D721Med (cell line): ENCODE measurements at regions not wholly inside any gene's neighbourhood (a gene's known extent, or its start where the extent isn't known, plus 50 kb on each side); places are given as distances from the start of the nearest gene placed in this dataset.

Source experiments
- DNase-seq: peaks from one replicate; pipeline ENCODE4 v3.0.0; 2011; ENCODE audit warnings: low spot score; ENCODE audit not compliant: insufficient read length
- FAIRE-seq: peaks from 2 replicates; lab custom pipeline; 2011; peaks lifted over from hg19 to GRCh38; lab: Jason Lieb, UNC
- TF ChIP-seq, protein P1 (sequence below): IDR thresholded peaks from 2 replicates; pipeline ENCODE4 v1.5.1; 2012; ENCODE audit warnings: mild to moderate bottlenecking, control low read depth; ENCODE audit not compliant: insufficient read depth; ENCODE audit errors: missing control alignments

DNA sequence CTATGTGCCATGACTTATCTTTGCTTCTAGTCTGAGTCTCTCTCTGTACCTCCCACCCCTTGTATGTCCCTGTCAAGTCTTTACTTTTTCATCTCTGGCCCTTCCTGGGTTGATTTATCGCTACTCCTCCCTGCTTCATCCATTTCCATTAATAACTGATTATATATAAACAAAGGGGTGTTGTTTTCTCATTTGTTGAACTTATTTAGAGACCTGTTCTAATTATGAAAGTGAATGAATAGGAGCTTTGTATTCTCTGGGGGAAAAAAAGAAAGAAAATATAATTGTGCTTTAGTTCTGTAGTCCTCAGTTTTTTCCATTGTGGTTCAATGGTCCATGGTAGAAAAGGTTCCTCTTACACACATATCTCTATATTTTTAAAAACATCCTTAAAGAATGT, 328.9 kb upstream of the PPP2R3A start:
- FAIRE-seq = no peak
- no peak for DNase-seq
- TF ChIP-seq, protein P1, sequence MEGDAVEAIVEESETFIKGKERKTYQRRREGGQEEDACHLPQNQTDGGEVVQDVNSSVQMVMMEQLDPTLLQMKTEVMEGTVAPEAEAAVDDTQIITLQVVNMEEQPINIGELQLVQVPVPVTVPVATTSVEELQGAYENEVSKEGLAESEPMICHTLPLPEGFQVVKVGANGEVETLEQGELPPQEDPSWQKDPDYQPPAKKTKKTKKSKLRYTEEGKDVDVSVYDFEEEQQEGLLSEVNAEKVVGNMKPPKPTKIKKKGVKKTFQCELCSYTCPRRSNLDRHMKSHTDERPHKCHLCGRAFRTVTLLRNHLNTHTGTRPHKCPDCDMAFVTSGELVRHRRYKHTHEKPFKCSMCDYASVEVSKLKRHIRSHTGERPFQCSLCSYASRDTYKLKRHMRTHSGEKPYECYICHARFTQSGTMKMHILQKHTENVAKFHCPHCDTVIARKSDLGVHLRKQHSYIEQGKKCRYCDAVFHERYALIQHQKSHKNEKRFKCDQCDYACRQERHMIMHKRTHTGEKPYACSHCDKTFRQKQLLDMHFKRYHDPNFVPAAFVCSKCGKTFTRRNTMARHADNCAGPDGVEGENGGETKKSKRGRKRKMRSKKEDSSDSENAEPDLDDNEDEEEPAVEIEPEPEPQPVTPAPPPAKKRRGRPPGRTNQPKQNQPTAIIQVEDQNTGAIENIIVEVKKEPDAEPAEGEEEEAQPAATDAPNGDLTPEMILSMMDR = no peak

DNA sequence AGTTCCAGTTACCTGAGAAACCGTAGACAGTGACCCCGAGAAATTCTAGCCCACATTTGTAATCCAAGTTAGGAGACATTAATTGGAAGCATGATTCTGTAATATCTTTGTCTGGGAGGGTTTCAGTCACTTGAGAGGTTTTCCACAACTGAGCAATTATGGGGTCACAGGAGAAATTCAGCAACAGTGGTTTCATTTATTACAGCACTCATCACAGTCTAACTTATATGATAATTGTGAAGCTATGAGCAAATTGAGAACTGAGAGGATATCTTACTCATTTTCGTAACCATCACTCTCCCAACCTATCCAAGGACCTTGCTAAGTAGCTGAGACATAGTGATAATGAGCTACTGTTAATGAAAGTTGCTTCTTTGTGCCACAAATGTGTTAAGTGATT, 328.5 kb upstream of the PPP2R3A start:
- TF ChIP-seq, protein P1 = no peak
- FAIRE-seq (no peak), DNase-seq (no peak)

DNA sequence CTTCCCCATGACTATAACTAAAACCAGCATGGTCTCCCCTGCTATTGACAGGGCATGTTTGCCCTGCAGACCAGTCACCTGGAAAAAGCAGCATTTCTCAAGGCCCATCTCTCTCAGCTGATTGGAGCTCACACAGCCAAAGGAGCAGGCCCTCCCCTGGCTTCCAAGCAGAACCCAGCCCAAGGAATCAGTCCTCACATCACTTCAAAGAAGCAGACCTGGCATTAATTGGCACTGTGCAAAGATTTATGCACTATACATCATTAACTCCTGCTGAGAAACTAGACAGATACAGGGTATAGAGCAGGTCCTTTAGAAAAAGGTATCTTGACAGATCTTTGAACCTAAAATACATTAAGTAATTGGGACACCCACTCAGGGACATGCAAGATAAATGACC, 323.8 kb upstream of the PPP2R3A start:
- DNase-seq = no peak
- TF ChIP-seq, protein P1 = no peak
- FAIRE-seq = no peak

DNA sequence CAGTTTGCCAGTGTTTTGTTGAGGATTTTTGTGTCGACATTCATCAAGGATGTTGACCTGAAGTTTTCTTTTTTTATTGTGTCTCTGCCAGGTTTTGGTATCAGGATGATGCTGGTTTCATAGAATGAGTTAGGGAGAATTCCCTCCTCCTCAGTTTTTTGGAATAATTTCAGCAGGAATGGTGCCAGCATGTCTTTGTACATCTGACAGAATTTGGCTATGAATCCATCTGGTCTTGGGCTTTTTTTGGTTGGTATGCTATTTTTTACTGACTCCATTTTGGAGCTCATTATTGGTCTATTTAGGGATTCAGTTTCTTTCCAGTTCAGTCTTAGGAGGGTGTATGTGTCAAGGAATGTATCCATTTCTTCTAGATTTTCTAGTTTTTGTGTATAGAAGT, 320.0 kb upstream of the PPP2R3A start:
- TF ChIP-seq, protein P1 = no peak
- FAIRE-seq (no peak), DNase-seq (no peak)

DNA sequence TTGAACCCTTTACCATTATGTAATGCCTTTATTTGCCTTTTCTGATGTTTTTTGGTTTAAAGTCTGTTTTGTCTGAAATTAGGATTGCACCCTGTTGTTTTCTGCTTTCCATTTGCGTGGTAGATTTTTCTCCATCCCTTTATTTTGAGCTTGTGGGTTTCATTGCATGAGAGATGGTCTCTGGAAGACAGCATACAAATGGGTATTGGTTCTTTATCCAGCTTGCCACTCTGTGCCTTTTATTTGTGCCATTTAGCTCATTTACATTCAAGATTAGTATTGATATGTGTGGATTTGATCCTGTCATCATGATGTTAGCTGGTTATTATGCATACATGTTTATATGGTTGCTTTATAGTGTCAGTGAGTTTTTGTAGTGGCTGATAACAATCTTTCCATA, 318.7 kb upstream of the PPP2R3A start:
- TF ChIP-seq, protein P1 = no peak
- DNase-seq = no peak
- FAIRE-seq = no peak

DNA sequence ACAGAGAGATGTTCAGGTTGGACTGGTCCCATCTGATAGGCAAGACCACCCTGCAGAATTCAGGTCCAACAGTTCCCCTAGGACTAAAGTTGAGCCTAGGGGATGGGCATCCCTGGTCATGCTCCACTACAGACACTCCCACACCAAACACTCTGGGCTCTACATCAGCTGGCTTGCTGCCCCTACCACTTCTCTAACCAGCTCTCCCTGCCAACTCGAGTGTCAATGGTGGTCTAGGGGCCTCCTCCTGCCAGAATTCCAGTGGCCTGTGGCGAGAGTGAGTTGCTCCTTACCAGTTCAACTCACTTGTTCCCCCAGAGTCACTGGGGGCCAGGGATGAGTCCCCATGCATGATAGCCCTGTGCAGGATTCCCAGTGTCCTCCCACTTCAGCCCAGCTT, 316.2 kb upstream of the PPP2R3A start:
- FAIRE-seq = no peak
- TF ChIP-seq, protein P1 = no peak
- no peak for DNase-seq

DNA sequence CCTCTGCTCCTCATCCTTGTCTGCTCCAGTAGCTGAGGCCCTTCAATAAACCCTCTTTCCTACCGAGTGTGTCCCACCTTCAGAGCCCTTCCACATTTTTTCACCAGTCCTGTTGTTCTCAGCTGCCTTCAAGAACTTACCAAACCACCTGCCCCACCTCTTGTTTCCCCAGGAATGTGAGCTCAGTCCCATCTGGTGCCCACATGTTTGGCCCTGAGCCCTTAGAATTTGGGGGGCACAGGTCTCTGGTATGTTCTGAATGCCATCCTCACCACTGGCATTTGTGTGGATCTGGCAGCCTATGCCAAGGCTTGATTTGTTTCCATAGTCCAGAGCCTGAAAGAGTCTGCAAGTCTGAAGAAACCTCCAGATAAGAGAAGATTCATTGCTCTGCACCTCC, 315.2 kb upstream of the PPP2R3A start:
- FAIRE-seq (no peak), DNase-seq (no peak)
- TF ChIP-seq, protein P1 = no peak
